Endothelial cell (in vitro differentiated cells): ENCODE measurements at regions not wholly inside any gene's neighbourhood (a gene's known extent, or its start where the extent isn't known, plus 50 kb on each side); places are given as distances from the start of the nearest gene placed in this dataset.

Source experiments
- DNase-seq: peaks from one replicate; pipeline ENCODE4 v3.0.0; 2021; ENCODE audit warnings: low spot score
- H3K27ac Mint-ChIP-seq: one replicate; pipeline ENCODE4 v1.8.0; 2021; ENCODE audit warnings: mixed read lengths, inconsistent platforms; ENCODE audit not compliant: unreplicated experiment
- H3K27me3 Mint-ChIP-seq: one replicate; pipeline ENCODE4 v1.8.0; 2021; ENCODE audit warnings: mild to moderate bottlenecking, moderate library complexity, mixed read lengths, inconsistent platforms; ENCODE audit not compliant: unreplicated experiment
- H3K36me3 Mint-ChIP-seq: one replicate; pipeline ENCODE4 v1.8.0; 2021; ENCODE audit warnings: mild to moderate bottlenecking, low read depth, mixed read lengths, inconsistent platforms; ENCODE audit not compliant: unreplicated experiment
- H3K4me1 Mint-ChIP-seq: one replicate; pipeline ENCODE4 v1.8.0; 2021; ENCODE audit warnings: mild to moderate bottlenecking, mixed read lengths, inconsistent platforms; ENCODE audit not compliant: unreplicated experiment
- H3K4me3 Mint-ChIP-seq: one replicate; pipeline ENCODE4 v1.8.0; 2021; ENCODE audit warnings: mild to moderate bottlenecking, mixed read lengths, inconsistent platforms; ENCODE audit not compliant: unreplicated experiment
- H3K9me3 Mint-ChIP-seq: one replicate; pipeline ENCODE4 v1.8.0; 2021; ENCODE audit warnings: mixed read lengths, inconsistent platforms; ENCODE audit not compliant: unreplicated experiment
- CTCF ChIP-seq: fragments of 200-600 bp; sonication (generic); IDR thresholded peaks from one replicate; pipeline ENCODE4 v1.5.0; 2021; ENCODE audit warnings: antibody characterized with exemption; ENCODE audit not compliant: unreplicated experiment

GRCh38 chr20:52840041-52840440, 132.1 kb upstream of the TSHZ2 start:
- Mint-ChIP-seq H3K27ac (no peak overlapping the region), H3K27me3 (no peaks in the 10 kb centered on the region), H3K4me3 (no peak overlapping the region), H3K4me1 (no peaks in the 10 kb centered on the region), H3K9me3 (no peaks in the 10 kb centered on the region), H3K36me3 (no peaks in the 10 kb centered on the region)
- TF ChIP-seq CTCF, result no peak
- no peak for DNase-seq

GRCh38 chr20:52838510-52839241, 133.5 kb upstream of the TSHZ2 start:
- no peak for DNase-seq
- Mint-ChIP-seq H3K27me3 (no peaks in the 10 kb centered on the region), H3K9me3 (no peaks in the 10 kb centered on the region), H3K4me3 (no peak overlapping the region), H3K27ac (no peak overlapping the region), H3K4me1 (no peaks in the 10 kb centered on the region), H3K36me3 (no peaks in the 10 kb centered on the region)
- no peak for TF ChIP-seq CTCF

- H3K4me1 Mint-ChIP-seq, result no peaks in the 10 kb centered on the region
- H3K27ac Mint-ChIP-seq, result no peak overlapping the region
- no peak for DNase-seq
- H3K36me3 Mint-ChIP-seq, result no peaks in the 10 kb centered on the region
- no peaks in the 10 kb centered on the region for H3K27me3 Mint-ChIP-seq
- no peaks in the 10 kb centered on the region for H3K9me3 Mint-ChIP-seq
- no peak for TF ChIP-seq CTCF
- H3K4me3 Mint-ChIP-seq, result no peak overlapping the region
Measured at GRCh38 chr20:52837378-52837777, 134.8 kb upstream of the TSHZ2 start.

- Mint-ChIP-seq H3K4me3 (no peak overlapping the region), H3K36me3 (no peaks in the 10 kb centered on the region), H3K27ac (no peak overlapping the region), H3K27me3 (peaks cover 2% of the 10 kb centered on the region), H3K9me3 (no peaks in the 10 kb centered on the region), H3K4me1 (no peaks in the 10 kb centered on the region)
- DNase-seq, result no peak
- TF ChIP-seq CTCF, result no peak
Measured at GRCh38 chr20:52833901-52834300, 138.3 kb upstream of the TSHZ2 start.

- Mint-ChIP-seq H3K4me1 (no peaks in the 10 kb centered on the region), H3K4me3 (no peak overlapping the region), H3K36me3 (no peaks in the 10 kb centered on the region), H3K27me3 (peaks cover 2% of the 10 kb centered on the region), H3K27ac (no peak overlapping the region), H3K9me3 (no peaks in the 10 kb centered on the region)
- DNase-seq, result no peak
- TF ChIP-seq CTCF, result no peak
Measured at GRCh38 chr20:52832151-52832774, 139.9 kb upstream of the TSHZ2 start.
